HCT116 (cell line): ENCODE measurements at regions not wholly inside any gene's neighbourhood (a gene's known extent, or its start where the extent isn't known, plus 50 kb on each side); places are given as distances from the start of the nearest gene placed in this dataset.

Source experiments
- ATAC-seq: fragments of 200-7000 bp; cut with Tn5 transposase; 2 replicates; pipeline ENCODE4 v1.9.1; 2020; ENCODE audit warnings: mild to moderate bottlenecking, moderate library complexity
- BruUV-seq: library from RNA; stranded (reverse); fragments of 400-500 nt; replicated peaks from 2 replicates; lab custom pipeline; 2021; lab: Mats Ljungman, UMichigan
- CTCF ChIA-PET: fragments of 300-600 bp; sonication (Branson Sonifier 250); formaldehyde crosslinking; loops from one replicate; lab custom pipeline; 2021; ENCODE audit warnings: antibody characterized with exemption; lab: Charles Lee
- POLR2A ChIA-PET: fragments of 300-600, 350-600 bp; sonication (Branson Sonifier 250); formaldehyde crosslinking; loops from one replicate; lab custom pipeline; 2021; ENCODE audit warnings: antibody characterized with exemption; lab: Charles Lee
- RAD21 ChIA-PET, 2 experiments: fragments of 300-600 bp; sonication (Branson Sonifier 250); formaldehyde crosslinking; loops; one replicate each; lab custom pipeline; 2023; ENCODE audit warnings: low total read pairs in 2 of 2; ENCODE audit not compliant: uncharacterized antibody in 2 of 2, unreplicated experiment in 2 of 2, low non-redundant PET in 1 of 2; lab: Charles Lee
- DNase-seq: peaks from one replicate; pipeline ENCODE4 v3.0.0-alpha.2; 2010; ENCODE audit warnings: low read depth, low spot score
- H2AFZ ChIP-seq: fragments of 200-600 bp; shearing (Covaris generic), sonication (generic); 2 replicates; pipeline ENCODE4 v1.6.1; 2017; ENCODE audit warnings: low read depth, mixed run types, mixed read lengths, antibody characterized with exemption, low read length; ENCODE audit not compliant: poor library complexity, severe bottlenecking
- H3K27ac ChIP-seq: 2 replicates; pipeline ENCODE4 v1.5.1; 2012; ENCODE audit warnings: low read depth, low read length
- H3K27me3 ChIP-seq: fragments of 200-600 bp; sonication (generic); 2 replicates; pipeline ENCODE4 v1.6.1; 2016; ENCODE audit warnings: mixed run types, low read length, mixed read lengths; ENCODE audit not compliant: insufficient read depth
- H3K36me3 ChIP-seq, 2 experiments: fragments of 200-500 bp in 1 of 2; fragments of 200-600 bp in 1 of 2; sonication (Bioruptor generic) in 1 of 2; sonication (generic) in 1 of 2; 2 replicates each; pipeline versions ENCODE4 v1.5.1 to v1.6.1; 2014 to 2016; ENCODE audit warnings: low read length in 2 of 2, inconsistent platforms in 1 of 2, mixed read lengths in 1 of 2, mixed run types in 1 of 2; ENCODE audit not compliant: insufficient read depth in 2 of 2, control insufficient read depth in 1 of 2
- H3K4me1 ChIP-seq, 2 experiments: fragments of 200-600 bp in 1 of 2; sonication (generic) in 1 of 2; 2 replicates each; pipeline versions ENCODE4 v1.5.1 to v1.6.1; 2012 to 2017; ENCODE audit warnings: low read length in 2 of 2, inconsistent platforms in 1 of 2, mild to moderate bottlenecking in 1 of 2, mixed read lengths in 1 of 2, mixed run types in 1 of 2, moderate library complexity in 1 of 2; ENCODE audit not compliant: insufficient read depth in 2 of 2, control insufficient read depth in 1 of 2
- H3K4me2 ChIP-seq: fragments of 200-600 bp; sonication (generic); 2 replicates; pipeline ENCODE4 v1.6.1; 2017; ENCODE audit warnings: mixed run types, low read length, mixed read lengths
- H3K4me3 ChIP-seq, 2 experiments: fragments of 200-600 bp in 1 of 2; sonication (generic) in 1 of 2; replicated peaks in 1 of 2; 2 replicates each; pipeline ENCODE4 v1.5.1; 2011 to 2016; ENCODE audit warnings: low read length in 2 of 2, control low read depth in 1 of 2, low read depth in 1 of 2, mild to moderate bottlenecking in 1 of 2, mixed read lengths in 1 of 2, mixed run types in 1 of 2
- H3K79me2 ChIP-seq: fragments of 200-600 bp; sonication (generic); 2 replicates; pipeline ENCODE4 v1.6.1; 2017; ENCODE audit warnings: mild to moderate bottlenecking, mixed run types, low read length, moderate library complexity, mixed read lengths; ENCODE audit not compliant: insufficient read depth
- H3K9ac ChIP-seq: fragments of 200-600 bp; sonication (generic); 2 replicates; pipeline ENCODE4 v1.6.1; 2016; ENCODE audit warnings: low read length, mixed read lengths
- H3K9me2 ChIP-seq: fragments of 200-600 bp; sonication (generic), shearing (Covaris generic); 2 replicates; pipeline ENCODE4 v1.6.1; 2017; ENCODE audit warnings: mixed run types, mild to moderate bottlenecking, moderate library complexity; ENCODE audit not compliant: insufficient read depth
- H3K9me3 ChIP-seq, 2 experiments: fragments of 200-500 bp in 1 of 2; fragments of 200-600 bp in 1 of 2; sonication (Bioruptor generic) in 1 of 2; sonication (generic) in 1 of 2; 2 replicates each; pipeline ENCODE4 v1.6.1; 2014 to 2017; ENCODE audit warnings: low read length in 2 of 2, mixed read lengths in 2 of 2, inconsistent platforms in 1 of 2, low read depth in 1 of 2, mild to moderate bottlenecking in 1 of 2, mixed run types in 1 of 2, moderate library complexity in 1 of 2; ENCODE audit not compliant: control insufficient read depth in 1 of 2, insufficient read depth in 1 of 2
- H4K20me1 ChIP-seq: fragments of 200-600 bp; sonication (generic), shearing (Covaris generic); 2 replicates; pipeline ENCODE4 v1.6.1; 2017; ENCODE audit warnings: mixed run types, mild to moderate bottlenecking, moderate library complexity; ENCODE audit not compliant: insufficient read depth
- EGR1 ChIP-seq: IDR thresholded peaks from 2 replicates; pipeline ENCODE4 v1.6.1; 2012; ENCODE audit warnings: low read depth
- JUND ChIP-seq: IDR thresholded peaks from 2 replicates; pipeline ENCODE4 v1.6.1; 2012
- RAD21 ChIP-seq: IDR thresholded peaks from 2 replicates; pipeline ENCODE4 v1.6.1; 2012; ENCODE audit warnings: low read depth, mild to moderate bottlenecking
- SIN3A ChIP-seq: IDR thresholded peaks from 2 replicates; pipeline ENCODE4 v1.6.1; 2012; ENCODE audit warnings: low read depth
- SP1 ChIP-seq: IDR thresholded peaks from 2 replicates; pipeline ENCODE4 v1.6.1; 2012; ENCODE audit warnings: low read depth
- TCF7L2 ChIP-seq: IDR thresholded peaks from 2 replicates; pipeline ENCODE4 v1.7.0; 2011; ENCODE audit warnings: borderline replicate concordance, inconsistent platforms; ENCODE audit not compliant: insufficient read depth, insufficient read length; ENCODE audit errors: extremely low read depth
- YY1 ChIP-seq: IDR thresholded peaks from 2 replicates; pipeline ENCODE4 v1.6.1; 2011; ENCODE audit warnings: low read length, low read depth, moderate library complexity, mild to moderate bottlenecking; ENCODE audit not compliant: insufficient replicate concordance; ENCODE audit errors: extremely low read depth
- intact Hi-C: fragments of 100-400 bp; cut with micrococcal nuclease; formaldehyde crosslinking; loops from 2 replicates; pipeline ENCODE4 v1.10.0; 2022
- TF ChIP-seq, protein P1 (sequence below): IDR thresholded peaks from 2 replicates; pipeline ENCODE4 v1.6.1; 2012
- TF ChIP-seq, protein P2 (sequence below), 3 experiments: fragments of 200-600 bp in 1 of 3; sonication (generic) in 1 of 3; IDR thresholded peaks in 2 of 3; conservative IDR thresholded peaks in 1 of 3; 2 replicates each; pipeline ENCODE4 v1.5.1; 2012 to 2017; ENCODE audit warnings: low read depth in 2 of 3, low read length in 2 of 3, antibody characterized with exemption in 1 of 3, borderline replicate concordance in 1 of 3, control low read depth in 1 of 3, mild to moderate bottlenecking in 1 of 3, mixed read lengths in 1 of 3, mixed run types in 1 of 3, moderate library complexity in 1 of 3; ENCODE audit not compliant: insufficient read depth in 1 of 3

DNA sequence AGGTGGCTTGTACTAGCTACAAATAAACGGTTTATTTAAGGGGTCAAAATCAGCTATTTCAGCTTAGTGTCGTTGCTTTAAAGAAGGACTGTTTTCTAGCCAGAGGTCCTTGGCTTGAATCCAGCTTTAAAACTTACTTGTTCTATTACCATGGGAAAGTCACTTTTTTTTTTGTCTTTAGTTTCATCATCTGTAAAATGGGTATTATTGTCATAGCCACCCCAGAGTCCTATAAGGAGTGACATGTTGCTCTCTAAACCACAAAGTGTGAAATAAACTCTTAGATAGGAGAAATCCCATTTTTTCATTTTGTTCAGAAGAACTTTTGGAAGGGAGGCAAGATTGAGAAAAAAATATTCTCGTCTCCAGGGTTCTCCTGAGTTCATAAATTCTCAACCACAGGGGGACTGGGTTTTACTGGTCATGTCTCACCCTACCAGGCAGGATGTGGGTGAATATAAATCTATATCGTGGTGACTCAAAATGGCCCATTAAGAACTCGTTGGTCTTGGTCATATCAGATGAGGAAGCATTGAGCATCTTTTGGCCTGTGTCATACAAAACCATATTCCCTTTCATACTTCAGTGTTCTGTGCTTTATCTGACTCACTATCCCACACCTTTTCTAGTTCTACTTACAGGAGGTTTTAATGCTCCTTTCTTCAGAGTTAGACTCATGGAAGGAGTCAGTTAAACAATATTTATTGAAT is 202.7 kb upstream of the NR3C1 start:
- BruUV-seq = no TSS peak
- Histone ChIP-seq H3K4me1 (no peaks in the 10 kb centered on the region), H4K20me1 (no peaks in the 10 kb centered on the region), H3K4me2 (no peak overlapping the region), H2AFZ (no peak overlapping the region), H3K9me3 (no peaks in the 10 kb centered on the region), H3K79me2 (no peaks in the 10 kb centered on the region), H3K27ac (no peak overlapping the region), H3K36me3 (no peaks in the 10 kb centered on the region), H3K9ac (no peak overlapping the region), H3K27me3 (no peaks in the 10 kb centered on the region)
- ChIA-PET CTCF (no interaction called here), POLR2A (no interaction called here), RAD21 (no interaction called here)
- intact Hi-C loops = no loop called here
- ATAC-seq = no peak
- TF ChIP-seq SIN3A = no peak
- no peak for TF ChIP-seq EGR1
- no peak for TF ChIP-seq TCF7L2
- no peak for TF ChIP-seq YY1
- TF ChIP-seq SP1 = no peak
- TF ChIP-seq, protein P1, sequence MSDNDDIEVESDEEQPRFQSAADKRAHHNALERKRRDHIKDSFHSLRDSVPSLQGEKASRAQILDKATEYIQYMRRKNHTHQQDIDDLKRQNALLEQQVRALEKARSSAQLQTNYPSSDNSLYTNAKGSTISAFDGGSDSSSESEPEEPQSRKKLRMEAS = no peak
- no peak for TF ChIP-seq RAD21
- TF ChIP-seq, protein P2, sequence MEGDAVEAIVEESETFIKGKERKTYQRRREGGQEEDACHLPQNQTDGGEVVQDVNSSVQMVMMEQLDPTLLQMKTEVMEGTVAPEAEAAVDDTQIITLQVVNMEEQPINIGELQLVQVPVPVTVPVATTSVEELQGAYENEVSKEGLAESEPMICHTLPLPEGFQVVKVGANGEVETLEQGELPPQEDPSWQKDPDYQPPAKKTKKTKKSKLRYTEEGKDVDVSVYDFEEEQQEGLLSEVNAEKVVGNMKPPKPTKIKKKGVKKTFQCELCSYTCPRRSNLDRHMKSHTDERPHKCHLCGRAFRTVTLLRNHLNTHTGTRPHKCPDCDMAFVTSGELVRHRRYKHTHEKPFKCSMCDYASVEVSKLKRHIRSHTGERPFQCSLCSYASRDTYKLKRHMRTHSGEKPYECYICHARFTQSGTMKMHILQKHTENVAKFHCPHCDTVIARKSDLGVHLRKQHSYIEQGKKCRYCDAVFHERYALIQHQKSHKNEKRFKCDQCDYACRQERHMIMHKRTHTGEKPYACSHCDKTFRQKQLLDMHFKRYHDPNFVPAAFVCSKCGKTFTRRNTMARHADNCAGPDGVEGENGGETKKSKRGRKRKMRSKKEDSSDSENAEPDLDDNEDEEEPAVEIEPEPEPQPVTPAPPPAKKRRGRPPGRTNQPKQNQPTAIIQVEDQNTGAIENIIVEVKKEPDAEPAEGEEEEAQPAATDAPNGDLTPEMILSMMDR (IDR thresholded peaks at IDR 0.05 in 2 of 3, conservative IDR thresholded peaks at IDR 0.05 in 1 of 3; ENCODE audit: borderline replicate concordance in 1 of 3, insufficient read depth in 1 of 3, low read depth in 2 of 3, low read length in 2 of 3) = no peak
- no peak for TF ChIP-seq JUND
- TF ChIP-seq, all 23 proteins: peak for 0
- Histone ChIP-seq H3K9me2 (no peaks in the 10 kb centered on the region), H3K4me3 (no peak overlapping the region)
- no peak for DNase-seq
